ENCODE measurements at regions not wholly inside any gene's neighbourhood (a gene's known extent, or its start where the extent isn't known, plus 50 kb on each side); places are given as distances from the start of the nearest gene placed in this dataset.

- no peak for TF ChIP-seq POLR2A (IDR thresholded peaks at IDR 0.05; ENCODE audit: low read depth, low read length)
- TF ChIP-seq POLR2AphosphoS5 (IDR thresholded peaks at IDR 0.05; ENCODE audit: low read depth, low read length): no peak
- TF ChIP-seq TAF1 (IDR thresholded peaks at IDR 0.05; ENCODE audit: low read depth, low read length): no peak
- TF ChIP-seq POU2F2 (IDR thresholded peaks at IDR 0.05; ENCODE audit: low read depth, low read length): peak; percentile 5; the same call in 1 of the 2 replicates
- TF ChIP-seq PAX5 (IDR thresholded peaks at IDR 0.05; ENCODE audit: insufficient read depth, low read length, severe bottlenecking): no peak
- TF ChIP-seq SPI1 (IDR thresholded peaks at IDR 0.05; ENCODE audit: low read depth, low read length): no peak
Observed at GRCh38 chr1:4179914-4180735, 280.1 kb upstream of the C1orf174 start.
